Hematopoietic multipotent progenitor cell treated with erythropoietin and hydrocortisone succinate and interleukin-3 and kit ligand, for 6 days (in vitro differentiated cells): ENCODE measurements at regions not wholly inside any gene's neighbourhood (a gene's known extent, or its start where the extent isn't known, plus 50 kb on each side); places are given as distances from the start of the nearest gene placed in this dataset.

Experiments used
- DNase-seq: peaks from one replicate; pipeline ENCODE4 v3.0.0-alpha.2; 2015

DNA sequence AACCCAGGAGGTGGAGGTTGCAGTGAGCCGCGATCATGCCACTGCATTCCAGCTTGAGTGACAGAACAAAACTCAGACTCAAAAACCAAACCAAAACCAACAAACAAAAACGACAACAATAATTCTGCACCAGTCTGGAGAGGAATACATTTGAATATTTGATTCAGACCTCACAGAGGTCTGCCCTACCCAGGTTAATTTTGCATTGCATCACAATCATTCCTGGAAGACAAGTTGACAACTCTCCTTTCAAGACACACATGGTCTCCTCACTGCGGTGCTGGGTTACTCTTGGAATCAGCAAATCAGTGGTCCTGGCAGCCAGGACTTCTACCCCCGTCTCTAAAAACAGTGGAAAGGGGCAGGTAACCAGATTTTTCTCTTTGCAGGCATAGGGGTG, 79.9 kb upstream of the TMTC4 start:
- DNase-seq, result no peak

DNA sequence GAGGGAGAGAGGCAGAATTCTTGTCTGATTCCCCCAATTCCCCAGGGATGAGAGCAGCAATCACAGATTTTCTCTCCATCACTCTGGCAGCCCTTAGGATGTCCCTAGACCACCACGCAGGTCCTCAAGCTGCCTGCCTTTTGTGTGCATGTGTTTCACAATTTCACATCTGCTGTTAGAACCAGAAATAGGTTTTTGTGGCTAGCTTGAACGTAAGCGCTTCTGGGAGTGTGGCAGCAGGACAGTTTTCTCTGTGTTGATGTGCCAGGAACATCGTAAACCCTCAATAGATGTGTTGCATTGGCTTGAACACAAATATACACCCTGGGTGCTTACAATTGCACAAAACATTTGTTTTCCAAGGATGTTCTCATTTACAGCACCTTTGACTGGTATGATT, 78.8 kb upstream of the TMTC4 start:
- no peak for DNase-seq

DNA sequence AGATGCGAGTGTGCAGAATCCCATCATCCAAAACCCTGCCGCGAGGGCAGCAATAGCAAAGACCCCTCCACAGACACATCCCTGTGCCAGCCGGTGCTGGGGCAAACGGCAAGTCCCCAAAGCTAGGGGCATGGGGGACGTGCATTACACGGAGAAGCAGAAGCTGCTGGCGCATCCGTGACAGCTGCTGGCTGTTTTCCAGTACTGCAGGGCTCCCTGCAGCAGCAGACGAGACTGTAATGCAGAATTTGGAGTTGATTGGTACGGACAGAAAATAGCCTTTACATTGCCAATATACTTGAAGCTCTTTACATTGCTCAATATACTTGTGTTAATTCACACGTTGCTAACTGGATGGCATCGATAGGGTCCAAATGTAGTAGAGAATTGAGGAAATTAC, 77.2 kb upstream of the TMTC4 start:
- no peak for DNase-seq

DNA sequence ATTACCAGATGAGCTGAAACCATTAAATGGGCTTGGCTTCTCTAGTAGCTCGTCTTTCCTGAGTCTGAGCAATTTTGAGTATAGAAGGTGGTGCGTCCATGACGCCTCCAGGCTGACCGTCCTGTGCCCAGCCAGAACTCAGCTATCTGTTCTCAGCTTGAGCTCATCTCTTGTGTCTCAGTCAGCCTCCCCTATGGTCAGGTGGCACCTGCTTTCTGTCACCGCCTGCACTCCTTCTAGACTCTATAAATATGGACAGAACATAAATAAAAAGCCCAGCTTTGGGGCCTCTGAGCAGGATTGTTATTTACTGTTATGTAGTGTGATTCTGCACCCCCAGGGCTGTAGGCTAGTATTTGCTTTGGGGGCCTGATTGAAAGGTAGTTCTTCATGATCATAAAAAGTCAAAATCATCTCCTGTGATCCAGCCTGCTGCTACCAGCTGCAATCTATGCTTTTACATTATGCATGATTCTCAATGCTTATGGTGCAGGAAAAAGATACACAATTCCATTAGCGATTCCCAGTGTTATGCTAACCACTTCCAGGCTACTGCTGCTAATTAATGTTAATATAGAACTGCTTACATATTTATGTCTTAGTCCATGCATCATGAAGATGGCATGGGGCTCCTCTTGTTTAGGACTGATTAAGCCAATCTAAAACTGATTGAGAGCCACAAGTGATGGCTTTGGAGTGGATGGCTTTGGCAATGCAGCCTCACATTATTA, 72.5 kb upstream of the TMTC4 start:
- DNase-seq, result no peak

DNA sequence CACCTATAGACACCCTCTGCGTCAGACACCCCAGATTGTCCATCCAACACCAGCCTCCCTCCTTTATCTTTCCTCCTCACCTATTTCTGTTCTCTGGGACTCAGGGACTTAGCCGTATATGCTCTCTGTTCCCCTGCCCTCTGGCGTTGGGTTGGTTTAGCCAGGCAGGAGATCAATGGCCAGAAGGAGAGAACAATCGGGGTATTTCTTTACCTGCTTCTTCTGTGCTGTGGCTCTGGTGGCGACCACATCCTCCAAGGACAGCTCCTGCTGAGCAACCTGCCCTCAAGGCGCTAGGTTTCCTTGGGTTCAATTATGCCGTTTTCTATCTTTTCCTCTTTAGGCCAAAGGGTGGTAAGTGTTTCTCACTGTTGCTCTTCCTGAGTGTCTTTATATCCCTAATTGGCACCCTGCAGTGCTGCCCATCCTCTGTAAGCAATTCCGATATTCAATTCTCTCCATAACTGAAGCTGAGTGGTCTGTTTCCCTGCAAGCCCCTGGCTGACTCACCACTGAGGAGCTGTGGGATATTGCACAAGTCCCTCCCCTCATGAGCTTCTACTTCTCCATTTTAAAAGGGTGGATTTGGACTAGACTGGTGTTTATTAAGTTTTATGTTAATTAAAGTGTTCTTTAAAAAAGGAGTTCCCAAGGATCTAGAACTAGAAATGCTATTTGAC, 63.7 kb upstream of the TMTC4 start:
- DNase-seq, result peak; percentile 2

DNA sequence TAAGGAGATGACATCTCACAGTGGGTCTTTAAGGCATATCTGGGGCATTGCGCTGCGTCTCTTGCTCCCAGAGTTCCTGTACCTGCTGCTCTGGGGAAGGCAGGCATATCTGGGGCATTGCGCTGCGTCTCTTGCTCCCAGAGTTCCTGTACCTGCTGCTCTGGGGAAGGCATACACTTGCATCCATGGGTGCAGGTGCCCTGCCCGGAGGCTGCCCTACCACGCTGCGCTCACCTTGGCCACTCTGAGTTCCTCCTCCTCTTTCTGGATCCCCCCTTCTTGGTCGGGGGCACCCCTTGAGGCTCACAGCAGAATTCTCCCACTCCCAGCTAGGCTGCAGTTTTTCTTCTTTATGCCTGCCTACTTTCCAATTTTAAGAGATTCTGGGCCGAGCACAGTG, 60.9 kb upstream of the TMTC4 start:
- DNase-seq, result no peak

DNA sequence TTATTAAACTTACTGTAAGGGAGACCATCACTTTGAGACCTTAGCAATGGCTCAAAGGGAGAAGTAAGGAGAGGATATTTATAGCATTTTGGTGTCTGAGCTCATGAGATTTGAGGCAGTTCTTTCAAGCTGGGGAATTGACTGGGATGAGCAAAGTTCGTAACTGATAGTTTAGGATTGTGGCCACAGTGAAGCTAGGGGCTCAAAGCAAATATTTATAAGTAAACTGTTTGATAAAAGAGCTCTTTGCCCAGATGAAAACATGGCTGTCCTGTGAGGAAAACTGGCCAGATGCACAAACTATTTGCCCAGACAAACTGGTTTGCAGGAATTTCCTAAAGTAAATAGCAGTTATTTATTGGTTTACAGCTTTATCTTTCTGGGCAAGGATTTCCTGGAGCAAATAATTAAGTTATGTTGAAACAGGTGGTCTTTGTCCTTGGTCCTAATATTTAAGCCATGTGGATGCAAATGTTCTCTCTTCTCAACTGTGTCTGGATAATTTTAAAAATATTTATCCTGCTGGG, 59.7 kb upstream of the TMTC4 start:
- DNase-seq, result no peak

DNA sequence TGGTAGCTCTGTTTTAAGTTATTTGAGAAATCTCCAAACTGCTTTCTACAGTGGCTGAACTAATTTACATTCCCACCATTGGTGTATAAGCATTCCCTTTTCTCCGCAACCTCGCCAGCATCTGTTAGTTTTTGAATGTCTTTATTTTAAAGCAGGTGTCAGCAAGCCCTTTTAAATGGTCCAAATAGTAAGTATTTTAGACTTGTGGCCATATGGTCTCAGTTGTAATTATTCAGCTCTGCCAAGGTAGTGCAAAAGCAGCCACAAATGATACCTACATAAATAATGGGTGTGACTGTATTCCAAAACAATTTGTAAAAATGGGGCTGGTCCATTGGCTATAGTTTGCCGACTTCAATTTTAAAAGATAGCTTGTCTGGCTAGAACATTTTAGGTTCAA, 58.7 kb upstream of the TMTC4 start:
- no peak for DNase-seq

DNA sequence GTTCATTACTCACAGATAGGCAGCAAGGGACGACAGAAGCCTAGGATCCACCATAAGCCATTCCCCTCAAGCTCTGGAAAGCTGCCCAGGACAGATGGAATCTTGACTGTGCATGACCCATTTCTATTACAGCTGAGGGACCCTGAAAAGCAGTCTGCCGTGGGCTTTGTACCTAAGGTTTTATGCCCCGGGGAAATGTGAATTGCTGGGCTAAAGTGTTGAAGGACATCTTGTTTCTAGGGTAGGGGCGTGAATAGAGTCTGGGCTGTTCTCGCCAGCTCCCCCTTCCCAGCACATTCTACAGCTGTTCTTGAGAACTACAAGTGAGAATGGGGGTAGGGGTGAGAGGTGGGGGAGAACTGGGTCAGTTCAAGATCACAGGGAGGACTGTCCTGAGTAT, 53.6 kb upstream of the TMTC4 start:
- DNase-seq, result no peak

DNA sequence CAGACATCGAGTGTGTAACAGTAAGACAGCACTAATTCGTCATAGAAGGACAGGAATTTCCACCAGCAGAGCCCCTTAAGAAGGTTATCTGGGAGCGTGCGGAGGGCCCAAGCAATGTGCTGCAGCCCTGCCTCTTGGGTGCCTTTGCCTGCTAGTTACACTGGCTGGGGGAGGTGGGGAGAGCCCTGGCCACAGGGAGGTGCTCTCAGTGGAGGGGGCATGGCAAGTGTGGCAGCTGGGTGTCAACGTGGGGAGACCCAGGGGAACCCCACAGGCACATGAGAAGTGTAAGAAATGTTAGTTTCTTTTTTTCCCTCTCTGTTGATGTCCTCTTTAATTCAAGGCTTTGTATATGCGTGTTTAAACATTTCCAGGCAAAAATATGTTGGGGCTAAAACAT, 50.9 kb upstream of the TMTC4 start:
- no peak for DNase-seq

DNA sequence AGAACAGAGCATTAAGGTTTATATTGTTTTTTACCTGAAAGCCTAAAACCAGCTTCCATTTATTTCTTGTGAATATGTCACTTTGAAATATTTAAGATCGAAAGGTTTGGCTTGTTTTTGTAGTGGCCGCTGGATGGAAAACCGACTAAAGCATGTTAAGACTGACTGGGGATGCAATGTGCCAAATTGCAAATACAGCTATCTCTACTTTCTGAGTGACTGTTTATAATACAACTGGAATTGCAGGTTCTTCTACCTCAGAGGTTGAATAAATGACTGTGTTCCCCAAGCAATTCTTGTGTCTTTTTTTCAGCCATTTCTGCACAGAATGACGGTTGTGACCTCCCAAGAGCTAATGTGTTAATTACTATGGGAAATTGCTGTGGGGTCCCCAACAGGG, 50.0 kb upstream of the TMTC4 start:
- no peak for DNase-seq
